C4-2B (cell line): ENCODE measurements at regions not wholly inside any gene's neighbourhood (a gene's known extent, or its start where the extent isn't known, plus 50 kb on each side); places are given as distances from the start of the nearest gene placed in this dataset.

Experiments
- CTCF ChIP-seq: fragments of 450-650 bp; conservative IDR thresholded peaks from 2 replicates; pipeline ENCODE4 v1.5.1; 2017; ENCODE audit warnings: mild to moderate bottlenecking
- ZFX ChIP-seq: fragments of 450-650 bp; IDR thresholded peaks from 2 replicates; pipeline ENCODE4 v1.6.1; 2017

GRCh38 chr2:2870106-2870505 lies 507.5 kb downstream of the EIPR1 start:
- no peak for TF ChIP-seq CTCF
- no peak for TF ChIP-seq ZFX
